HG02973 (cell line): ENCODE measurements at regions not wholly inside any gene's neighbourhood (a gene's known extent, or its start where the extent isn't known, plus 50 kb on each side); places are given as distances from the start of the nearest gene placed in this dataset.

Experiments used
- ATAC-seq: cut with Tn5 transposase; IDR thresholded peaks from one replicate; pipeline ENCODE4 v1.9.1; 2021; ENCODE audit warnings: moderate library complexity; ENCODE audit not compliant: unreplicated experiment

DNA sequence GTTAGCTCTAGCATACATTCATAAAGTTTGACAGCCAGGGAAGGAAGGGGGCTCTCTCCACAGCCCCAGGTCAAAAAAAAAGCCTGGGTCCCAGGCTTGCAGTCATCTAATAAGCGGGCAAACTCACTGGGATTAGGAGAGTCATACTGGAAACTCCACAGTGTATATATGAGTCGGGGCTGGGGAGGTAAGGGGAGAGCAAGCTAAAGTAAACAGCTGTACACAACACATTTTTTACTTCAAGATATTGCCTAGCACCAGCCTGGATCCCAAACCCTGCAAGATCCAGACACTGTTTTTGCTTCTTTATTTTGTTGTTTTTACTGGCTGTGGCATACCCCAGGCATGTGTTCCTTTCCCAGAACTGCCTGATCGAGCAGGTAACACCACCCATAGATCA lies 291.3 kb upstream of the TANK start:
- no peak for ATAC-seq

- no peak for ATAC-seq
Measured at GRCh38 chr2:160869411-160869810, 290.8 kb upstream of the TANK start.

- ATAC-seq = no peak
Measured at GRCh38 chr2:160870729-160871465, 289.3 kb upstream of the TANK start.

- no peak for ATAC-seq
Measured at GRCh38 chr2:160871953-160872352, 288.3 kb upstream of the TANK start.

- no peak for ATAC-seq
Measured at GRCh38 chr2:160876029-160876428, 284.2 kb upstream of the TANK start.

GRCh38 chr2:160876765-160877164 lies 283.5 kb upstream of the TANK start:
- ATAC-seq = no peak

GRCh38 chr2:160878618-160879017 lies 281.6 kb upstream of the TANK start:
- no peak for ATAC-seq

- ATAC-seq = no peak
Measured at GRCh38 chr2:160882906-160883305, 277.3 kb upstream of the TANK start.

DNA sequence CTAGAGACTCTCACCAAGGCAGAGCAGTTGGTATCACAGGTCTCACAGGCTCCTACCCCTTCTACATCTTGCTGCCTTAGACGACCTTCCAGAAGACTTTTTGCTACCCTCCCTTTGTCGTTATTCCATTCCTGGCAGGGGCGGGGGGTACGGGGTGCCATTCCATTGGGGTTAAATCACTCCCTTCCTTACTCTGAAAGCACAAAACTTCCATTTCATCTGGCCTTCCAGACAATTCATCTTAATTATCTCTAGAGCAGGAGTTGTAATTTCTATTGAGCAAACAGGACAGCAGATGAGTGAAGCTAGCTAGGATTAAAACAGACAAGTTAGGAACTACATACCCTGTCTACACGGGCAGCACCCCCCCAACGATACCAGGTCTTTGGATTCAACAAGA lies 276.2 kb upstream of the TANK start:
- ATAC-seq = no peak

- ATAC-seq = no peak
Measured at GRCh38 chr2:160889439-160890170, 270.6 kb upstream of the TANK start.

GRCh38 chr2:160890667-160891352 lies 269.4 kb upstream of the TANK start:
- no peak for ATAC-seq

GRCh38 chr2:160891353-160891740 lies 268.9 kb upstream of the TANK start:
- no peak for ATAC-seq

DNA sequence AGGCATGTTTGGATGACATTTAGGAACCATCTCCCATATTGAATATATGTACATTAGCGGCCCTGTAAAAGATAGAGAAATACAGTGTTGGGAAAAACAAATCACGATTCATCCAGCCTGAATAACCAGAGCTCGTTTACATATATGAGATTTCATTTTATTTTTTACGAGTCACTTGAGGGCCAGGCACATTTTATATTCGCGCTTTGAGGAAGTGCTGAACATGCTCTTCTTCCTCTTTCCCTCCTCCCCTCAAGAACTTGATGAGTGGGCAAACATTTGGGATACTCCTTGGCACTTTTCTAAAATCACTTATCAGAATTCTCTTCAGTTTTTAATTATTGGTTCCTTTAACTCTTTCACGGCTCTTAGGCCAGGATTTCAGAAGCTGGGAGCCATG lies 268.0 kb upstream of the TANK start:
- ATAC-seq = no peak

DNA sequence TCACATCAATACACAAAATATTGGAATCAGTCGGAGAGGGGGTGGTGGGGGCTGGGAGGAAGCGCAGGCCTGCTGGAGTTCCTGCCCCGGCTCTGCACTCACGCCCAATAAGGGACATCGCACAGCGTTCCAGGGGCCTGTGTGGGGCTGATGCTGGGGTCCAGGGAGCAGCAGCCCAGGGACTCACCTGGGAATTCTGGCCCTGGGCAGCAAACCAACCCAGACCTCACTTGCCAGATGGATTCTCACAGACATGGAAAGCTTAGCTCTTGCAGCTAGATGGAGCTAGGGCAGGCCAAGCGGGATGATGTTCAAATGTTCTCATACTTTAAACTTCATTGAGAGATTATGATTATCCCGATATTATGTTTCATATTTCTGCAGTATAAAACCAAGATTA lies 266.6 kb upstream of the TANK start:
- ATAC-seq = no peak

DNA sequence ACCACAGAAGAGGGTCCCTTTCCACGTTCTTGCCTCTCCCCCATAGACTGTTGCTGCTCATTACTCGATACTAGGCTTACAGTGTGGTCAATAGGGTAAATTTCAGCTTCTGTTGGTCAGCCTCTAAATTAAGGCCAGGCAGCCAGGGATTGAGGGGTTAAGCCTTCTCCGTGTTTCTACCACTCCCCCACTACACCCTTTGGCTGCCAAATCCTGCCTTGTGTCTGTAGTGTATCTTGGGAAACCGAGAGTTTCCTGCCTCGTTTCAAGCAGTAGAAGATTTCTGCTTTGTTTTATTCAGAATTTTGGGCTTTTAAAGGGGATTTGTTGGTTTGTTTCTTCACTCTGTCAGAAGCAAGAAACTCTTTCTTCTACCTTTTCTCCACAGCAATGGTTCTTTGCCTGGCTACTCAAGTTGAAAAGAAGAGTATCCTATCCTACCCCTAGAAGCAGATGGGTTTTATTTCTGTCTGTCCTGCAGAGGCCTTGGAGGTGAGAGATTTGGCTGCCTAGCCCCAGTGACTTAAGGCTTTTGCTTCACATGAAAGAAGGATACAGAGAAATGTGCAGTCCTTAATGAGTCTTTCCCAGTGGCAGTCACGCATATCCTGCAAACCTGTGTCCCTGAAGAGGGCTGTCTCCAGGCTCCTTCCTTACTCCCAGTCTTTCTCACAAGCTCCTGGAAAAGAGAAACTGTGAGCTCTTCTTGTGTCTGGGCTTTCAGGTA lies 261.5 kb upstream of the TANK start:
- no peak for ATAC-seq

DNA sequence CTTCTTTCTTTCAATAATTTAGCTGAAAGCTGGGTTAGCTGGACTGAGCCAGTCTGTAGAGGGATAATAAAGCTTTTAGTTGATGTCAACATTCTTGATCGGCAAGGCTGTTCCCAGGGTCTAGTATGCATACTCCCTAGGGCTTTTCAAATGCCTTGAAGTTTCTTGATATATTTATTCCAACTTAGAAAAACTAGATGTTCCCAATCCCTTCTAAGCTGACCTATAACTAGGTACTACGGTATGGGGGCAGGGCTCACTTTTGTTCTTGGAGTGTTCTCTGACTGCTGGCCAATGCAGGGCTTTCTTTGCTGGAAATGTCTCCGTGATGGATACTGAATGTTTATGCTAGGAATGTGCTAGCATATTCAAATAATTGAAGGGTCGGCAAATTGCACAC lies 258.6 kb upstream of the TANK start:
- no peak for ATAC-seq

- ATAC-seq = no peak
Measured at GRCh38 chr2:160905862-160906261, 254.4 kb upstream of the TANK start.

DNA sequence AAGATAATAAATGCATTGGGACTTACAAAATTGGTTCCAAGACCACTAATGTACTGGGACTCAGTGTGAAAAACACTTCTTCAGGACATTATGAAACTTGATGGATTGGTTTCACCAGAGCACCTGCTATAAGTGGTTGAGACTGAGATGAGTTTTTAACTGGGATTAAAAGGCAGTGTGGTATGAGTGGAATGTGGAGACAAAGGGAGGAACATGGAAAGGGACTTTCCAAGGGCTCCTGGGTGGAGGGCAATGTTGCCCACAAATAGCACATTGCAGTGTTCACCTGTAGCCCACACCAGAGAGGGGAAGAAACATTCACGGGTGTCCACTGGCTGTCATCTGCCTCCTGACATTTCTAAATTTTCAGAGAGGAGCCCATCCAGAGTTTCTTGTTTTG lies 253.3 kb upstream of the TANK start:
- no peak for ATAC-seq

DNA sequence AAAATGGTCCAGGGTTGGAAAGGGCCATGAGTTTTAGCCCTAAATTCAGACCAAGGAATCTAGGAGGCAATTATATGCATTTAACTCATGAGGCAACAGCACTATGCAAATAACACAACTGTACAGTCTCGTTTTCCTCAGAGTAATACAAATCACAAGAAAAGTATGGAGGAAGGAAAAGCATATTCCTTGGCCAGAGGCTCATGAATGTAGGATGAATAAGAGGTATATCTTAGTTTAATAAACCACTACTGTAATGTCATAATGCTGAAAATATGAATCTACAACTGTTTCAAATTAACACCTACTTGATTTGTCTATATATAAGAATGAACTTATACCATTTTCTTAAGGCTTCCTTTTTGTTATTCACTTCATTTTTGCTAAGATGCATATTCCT lies 252.5 kb upstream of the TANK start:
- no peak for ATAC-seq

- no peak for ATAC-seq
Measured at GRCh38 chr2:160908157-160908556, 252.1 kb upstream of the TANK start.

- ATAC-seq = no peak
Measured at GRCh38 chr2:160909781-160910242, 250.4 kb upstream of the TANK start.
